Tibial nerve (tissue), 3 donors: ENCODE measurements at regions not wholly inside any gene's neighbourhood (a gene's known extent, or its start where the extent isn't known, plus 50 kb on each side); places are given as distances from the start of the nearest gene placed in this dataset.

Experiments
- CTCF ChIP-seq, 5 experiments: fragments of 200-600 bp in 3 of 5; fragments of 450-650 bp in 2 of 5; sonication (generic) in 3 of 5; IDR thresholded peaks; one replicate each; pipeline ENCODE4 v1.5.1; 2016 to 2019; ENCODE audit warnings: antibody characterized with exemption in 5 of 5, mild to moderate bottlenecking in 3 of 5, moderate library complexity in 2 of 5
- POLR2A ChIP-seq, 2 donors: fragments of 450-650 bp; IDR thresholded peaks; one replicate each; pipeline ENCODE4 v1.6.1; 2017; ENCODE audit warnings: antibody characterized with exemption in 2 of 2, mild to moderate bottlenecking in 2 of 2, moderate library complexity in 2 of 2

GRCh38 chr6:67003844-67004243, 1296.8 kb upstream of the EYS start:
- TF ChIP-seq CTCF (IDR thresholded peaks at IDR 0.05) (no peak), POLR2A (IDR thresholded peaks at IDR 0.05) (no peak)
